NCI-H774 (cell line): ENCODE measurements at regions not wholly inside any gene's neighbourhood (a gene's known extent, or its start where the extent isn't known, plus 50 kb on each side); places are given as distances from the start of the nearest gene placed in this dataset.
"Not testable (repeated sequence)": the region's sequence is repeated elsewhere in the genome, so short reads cannot be mapped to it uniquely, and the experiment has no call there.

Experiments
- DNase-seq: peaks from one replicate; lab custom pipeline; 2025; lab: John Stamatoyannopoulos, UW

DNA sequence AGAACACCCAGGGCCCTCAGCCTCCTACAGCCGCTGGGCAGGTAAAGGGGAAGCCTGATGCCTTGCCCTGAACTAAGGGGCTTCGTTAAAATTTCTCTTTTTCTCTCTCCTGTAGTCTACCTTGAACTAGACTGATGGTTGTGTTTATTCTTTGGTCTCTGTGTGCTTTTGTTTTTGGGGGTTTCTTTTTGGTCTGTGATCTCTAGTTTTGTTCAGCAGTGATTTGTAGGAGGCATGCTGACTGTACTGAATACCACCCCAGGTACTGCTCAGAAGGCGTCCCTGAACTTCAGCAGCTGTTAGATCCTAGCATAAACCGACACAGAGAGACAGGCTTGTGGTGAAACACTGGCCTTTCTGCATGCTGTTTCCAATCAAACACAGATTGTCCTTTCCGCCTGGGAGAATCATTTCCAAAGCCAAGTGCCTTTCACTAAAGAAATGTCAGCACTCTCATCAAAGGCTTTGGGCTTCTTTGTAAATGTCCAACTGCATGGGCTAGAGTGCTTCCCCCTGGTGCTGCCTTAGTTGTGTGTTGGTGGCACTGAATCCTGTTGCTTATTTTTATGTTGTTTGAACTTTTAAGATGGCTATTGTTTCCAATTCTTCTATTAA lies 364.7 kb upstream of the SASH1 start:
- DNase-seq: no peak

DNA sequence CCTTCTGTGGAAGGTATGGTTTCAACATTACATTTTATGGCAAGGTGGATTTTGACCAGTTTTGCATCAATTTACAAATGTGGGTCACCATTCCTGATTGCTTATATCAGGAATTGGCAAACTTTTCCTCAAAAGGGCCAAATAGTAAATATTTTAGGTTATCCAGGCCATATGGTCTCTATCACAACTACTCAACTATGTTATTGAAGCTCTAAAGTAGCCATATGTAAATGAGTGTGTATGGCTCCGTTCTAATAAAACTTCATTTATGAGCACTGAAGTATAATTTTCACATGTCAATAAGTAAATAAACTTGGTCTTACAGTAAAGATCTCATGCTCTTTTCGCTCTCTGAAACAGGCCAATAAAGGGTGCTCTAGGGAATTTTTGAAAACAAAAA lies 362.7 kb upstream of the SASH1 start:
- no peak for DNase-seq

DNA sequence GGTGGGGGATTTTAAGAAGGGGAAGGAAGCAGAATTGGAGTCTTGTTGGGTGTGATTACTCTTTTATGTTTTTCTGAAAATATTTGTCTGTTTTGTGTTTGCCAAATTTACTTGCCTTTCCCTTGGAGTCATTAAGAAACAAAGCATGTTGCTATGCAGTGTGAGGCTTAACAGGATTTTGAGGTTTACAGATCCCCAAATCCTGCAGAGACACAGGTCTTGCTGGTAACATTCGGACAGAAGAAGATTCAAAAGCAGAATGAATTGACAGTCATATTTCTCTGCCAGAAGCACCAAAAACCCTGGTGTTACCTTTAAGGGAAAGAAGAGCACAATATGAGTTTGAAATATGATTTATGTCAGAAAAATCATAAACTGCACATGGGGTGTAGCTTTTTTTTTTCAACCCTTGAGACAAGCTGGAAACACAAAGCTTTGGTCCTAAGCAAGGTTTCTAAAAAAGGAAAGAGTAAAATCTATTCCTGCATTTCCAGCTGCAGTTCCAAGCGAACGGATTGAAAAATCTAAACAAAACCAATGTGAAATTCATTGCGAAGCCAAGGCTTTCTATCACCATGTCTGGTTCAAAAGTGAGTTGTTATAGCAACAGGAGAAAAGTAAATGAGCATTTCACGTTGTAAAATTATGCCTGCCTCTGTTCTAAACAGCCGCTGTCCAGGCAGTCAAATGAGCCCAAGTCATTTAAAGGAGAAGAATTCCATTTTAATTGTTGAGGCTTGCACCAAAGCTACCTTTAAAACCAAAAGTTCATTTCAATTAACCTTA lies 358.9 kb upstream of the SASH1 start:
- no peak for DNase-seq

DNA sequence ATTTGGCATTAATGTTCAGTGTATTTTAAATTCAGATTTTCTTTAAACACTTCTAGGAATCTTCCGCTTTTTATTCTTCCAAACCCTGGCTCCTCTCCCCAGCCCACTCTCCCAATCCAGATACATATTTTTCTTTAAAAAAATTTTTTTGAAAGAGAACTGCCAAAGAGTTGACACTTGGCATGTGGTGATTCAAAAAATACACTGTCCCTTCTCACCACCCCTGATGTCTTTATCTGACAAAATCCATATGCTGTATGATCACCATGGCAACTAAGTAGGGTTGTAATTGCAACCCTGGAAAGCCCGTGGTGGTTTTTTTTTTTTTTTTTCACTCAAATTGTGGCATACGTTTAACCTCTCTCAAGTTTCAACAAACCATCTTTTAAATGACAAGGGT lies 355.8 kb upstream of the SASH1 start:
- no peak for DNase-seq

DNA sequence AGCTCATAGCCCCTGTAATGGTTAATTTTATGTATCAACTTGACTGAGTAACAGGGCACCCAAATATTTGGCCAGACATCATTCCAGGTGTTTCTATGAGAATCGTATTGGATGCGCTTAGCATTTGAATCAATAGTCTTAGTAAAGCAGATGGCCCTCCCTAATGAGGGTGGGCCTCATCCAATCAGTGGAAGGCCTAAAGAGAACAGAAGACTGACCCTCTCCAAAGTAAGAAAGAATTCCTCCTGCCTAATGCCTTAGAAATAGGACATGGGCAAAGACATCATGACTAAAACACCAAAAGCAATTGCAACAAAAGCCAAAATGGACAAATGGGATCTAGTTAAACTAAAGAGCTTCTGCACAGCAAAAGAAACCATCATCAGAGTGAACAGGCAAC lies 352.5 kb upstream of the SASH1 start:
- no peak for DNase-seq

DNA sequence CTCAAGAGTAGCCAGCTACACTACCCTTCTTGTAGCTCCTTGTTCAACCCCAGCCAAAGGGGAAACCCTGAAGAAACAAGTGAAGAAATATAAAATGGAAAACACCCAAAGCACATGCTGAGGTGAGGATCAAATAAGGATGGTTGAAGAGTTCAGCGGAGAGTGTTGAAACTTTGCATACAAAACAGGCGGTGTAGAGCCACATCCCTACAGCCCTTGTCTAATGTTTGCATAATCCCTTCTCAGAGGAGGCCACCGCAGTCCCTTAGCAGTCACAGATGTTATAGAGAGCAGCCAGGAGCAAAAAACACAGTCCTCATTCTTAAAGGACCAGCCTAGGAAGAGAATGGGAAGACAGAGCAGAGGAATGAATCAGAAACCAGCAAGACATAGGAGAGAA lies 350.7 kb upstream of the SASH1 start:
- no peak for DNase-seq

DNA sequence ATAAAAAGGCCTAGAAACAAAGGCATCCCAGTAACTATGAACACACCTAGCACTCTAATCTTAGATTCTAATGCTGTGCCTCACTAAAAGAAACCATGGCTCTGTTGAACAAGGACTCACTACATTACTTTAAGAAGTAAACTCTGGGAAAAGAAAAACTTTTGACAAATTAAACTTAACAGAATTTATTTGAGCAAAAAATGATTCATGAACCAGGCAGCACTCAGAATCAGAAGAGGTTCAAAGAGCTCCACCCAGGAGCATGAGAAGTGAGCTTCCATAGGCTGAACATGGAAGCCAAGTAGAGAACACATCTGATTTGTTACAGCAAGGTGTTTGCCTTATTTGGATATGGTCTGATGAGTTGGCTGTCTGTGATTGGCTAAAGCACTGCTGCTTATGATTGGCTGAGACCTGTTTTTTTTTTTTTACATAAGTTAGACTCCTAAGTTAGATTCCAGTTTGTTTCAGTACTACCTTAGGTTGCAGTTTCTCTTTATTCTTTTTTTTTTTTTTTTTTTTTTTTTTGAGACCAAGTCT lies 343.6 kb upstream of the SASH1 start:
- no peak for DNase-seq

DNA sequence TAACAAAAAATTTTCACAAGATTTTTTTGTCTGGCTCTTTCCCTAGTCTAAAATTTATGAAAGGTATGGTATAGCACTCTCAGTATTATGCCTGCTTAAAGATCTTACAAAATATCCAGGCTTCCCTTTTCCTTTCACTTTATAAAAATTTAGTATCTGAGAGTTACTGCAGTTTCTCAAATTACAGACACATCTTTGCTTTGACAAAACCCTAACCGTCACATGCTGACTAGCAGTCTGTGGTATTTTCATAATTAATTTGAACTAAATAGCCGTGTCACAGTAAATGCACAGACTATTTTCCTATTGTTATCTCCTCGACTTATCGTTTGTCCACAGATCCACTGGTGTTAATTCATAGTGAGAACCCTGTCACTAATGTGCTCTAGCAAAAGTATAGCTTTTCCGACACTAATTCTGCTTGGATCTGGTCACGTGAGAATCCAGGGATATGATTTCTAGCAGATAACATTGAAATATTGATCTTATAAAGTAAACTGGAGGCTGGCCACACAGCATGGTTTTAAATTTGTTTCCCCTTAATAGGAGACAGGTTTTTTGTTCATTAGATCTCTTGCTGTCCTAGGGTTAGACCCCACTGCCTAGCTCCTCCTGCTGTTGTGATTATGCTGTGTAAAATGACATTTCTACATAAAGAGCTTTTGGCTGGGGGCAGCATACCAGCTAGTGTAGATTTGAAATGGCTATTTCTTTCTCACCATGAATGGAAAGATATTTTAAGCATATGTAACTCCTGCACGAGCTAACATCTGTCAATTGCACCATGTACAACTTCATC lies 340.6 kb upstream of the SASH1 start:
- DNase-seq: no peak

DNA sequence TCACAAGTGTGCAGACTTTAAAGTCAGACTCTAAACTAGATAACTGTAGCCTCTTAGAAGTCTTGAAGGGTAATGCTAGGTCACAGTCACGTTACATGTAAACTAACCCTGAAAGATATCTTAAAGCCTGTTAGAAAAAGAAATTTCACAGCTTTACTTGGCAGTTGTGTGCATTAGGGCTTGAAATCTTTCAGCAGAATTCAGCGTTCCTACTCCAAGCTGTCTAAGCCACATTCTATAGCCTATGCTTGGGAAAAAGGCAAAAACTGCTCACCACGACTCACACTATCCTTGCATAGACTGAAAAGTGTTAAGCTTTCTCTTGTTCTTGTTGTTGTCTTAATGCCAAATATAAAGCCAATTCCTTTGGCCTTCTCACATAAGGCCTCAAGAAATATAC lies 338.0 kb upstream of the SASH1 start:
- DNase-seq: no peak

DNA sequence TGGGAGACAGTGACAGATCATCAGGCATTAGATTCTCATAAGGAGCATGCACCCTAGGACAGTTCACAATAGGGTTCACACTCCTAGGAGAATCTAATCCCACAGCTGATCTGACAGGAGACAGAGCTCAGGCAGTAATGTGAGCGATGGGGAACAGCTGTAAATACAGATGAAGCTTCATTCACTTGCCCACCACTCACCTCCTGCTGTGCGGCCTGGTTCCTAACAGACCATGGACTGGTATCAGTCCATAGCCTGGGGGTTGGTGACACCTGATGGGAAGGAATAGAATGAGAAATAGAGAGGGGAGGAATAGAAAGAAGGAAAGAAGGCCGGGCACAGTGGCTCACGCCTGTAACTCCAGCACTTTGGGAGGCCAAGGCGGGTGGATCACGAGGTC lies 336.8 kb upstream of the SASH1 start:
- no peak for DNase-seq

DNA sequence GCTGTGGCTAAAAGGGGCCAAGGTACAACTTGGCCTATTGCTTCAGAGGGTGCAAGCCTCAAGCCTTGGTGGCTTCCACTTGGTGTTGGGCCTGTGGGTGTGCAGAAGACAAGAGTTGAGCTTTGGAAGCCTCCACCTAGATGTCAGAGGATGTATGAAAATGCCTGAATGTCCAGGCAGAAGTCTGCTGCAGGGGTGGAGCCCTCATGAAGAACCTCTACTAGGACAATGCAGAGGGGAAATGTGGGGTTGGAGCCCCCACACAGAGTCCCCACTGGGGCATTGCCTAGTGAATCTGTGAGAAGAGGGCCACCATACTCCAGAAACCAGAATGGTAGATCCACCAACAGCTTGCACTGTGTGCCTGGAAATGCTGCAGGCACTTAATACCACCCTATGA lies 332.1 kb upstream of the SASH1 start:
- DNase-seq: not testable (repeated sequence)

DNA sequence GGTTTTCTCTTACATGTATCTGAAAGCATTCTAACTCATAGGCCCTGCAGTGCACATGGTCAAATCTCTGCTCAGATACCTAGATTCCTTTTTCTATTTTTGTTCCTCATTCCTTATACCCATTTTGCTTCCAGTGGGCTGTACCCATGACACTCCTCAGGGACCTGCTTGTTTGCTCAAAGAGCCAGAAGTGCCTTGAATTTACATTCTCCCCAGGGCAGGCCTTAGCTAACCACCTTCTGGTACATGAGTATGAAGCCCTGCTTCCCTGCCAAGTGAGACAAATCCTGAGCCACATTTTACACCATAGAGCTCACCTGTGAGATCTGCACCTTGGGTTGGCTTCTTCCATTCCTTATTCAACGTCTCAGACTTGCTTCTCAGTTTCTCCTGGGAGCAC lies 326.6 kb upstream of the SASH1 start:
- DNase-seq: no peak

DNA sequence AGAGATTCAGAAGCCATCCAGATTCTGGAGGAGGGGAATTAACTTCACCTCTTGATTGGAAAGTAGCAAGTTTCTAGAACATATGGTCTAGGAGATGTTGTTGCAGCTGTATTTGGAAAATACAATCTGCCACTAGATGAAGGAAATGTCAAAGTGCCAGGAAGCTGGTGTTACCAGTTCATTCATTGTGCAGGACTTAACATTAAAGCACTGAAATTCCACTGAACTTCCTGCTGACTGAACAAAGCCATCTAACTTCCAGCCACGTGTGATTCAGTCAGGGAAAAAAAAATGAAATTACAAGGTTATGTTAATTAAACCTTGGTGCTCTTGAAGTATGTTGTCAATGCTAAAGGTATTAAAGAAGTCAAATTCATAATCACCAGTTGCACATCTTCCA lies 321.5 kb upstream of the SASH1 start:
- no peak for DNase-seq

DNA sequence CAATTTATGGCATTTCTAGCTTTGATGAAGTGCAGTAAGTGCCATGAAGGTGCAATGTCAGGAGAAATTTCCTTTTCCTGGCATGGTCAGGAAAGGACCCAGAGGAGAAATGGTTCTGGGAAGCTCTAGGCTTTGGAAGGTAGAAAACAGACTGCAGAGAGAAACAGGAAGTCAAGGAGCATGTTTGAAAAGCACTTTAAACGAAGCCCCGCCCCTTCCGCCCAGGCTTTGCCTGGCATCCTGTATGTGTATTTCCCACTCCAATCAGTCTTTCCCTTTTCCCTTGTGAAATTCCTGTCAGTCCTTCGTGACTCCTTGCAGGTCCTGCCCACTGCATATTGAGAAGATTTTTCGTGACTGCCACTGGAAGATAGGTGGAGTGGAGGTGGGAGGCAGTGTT lies 320.9 kb upstream of the SASH1 start:
- DNase-seq: no peak

DNA sequence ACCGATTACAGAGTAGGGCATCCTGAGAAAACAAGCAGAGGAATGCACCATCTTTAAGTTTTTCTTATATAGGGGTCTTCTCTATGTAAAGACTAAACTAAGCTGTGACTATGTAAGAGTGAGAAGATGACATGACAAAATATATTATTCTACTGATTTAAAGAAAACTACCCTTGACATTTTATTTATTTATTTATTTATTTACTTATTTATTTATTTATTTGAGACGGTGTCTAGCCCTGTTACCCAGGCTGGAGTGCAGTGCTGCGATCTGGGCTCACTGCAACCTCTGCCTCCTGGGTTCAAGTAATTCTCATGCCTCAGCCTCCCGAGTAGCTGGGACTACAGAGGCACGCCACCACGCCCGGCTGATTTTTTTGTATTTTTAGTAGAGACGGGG lies 320.4 kb upstream of the SASH1 start:
- not testable (repeated sequence) for DNase-seq

DNA sequence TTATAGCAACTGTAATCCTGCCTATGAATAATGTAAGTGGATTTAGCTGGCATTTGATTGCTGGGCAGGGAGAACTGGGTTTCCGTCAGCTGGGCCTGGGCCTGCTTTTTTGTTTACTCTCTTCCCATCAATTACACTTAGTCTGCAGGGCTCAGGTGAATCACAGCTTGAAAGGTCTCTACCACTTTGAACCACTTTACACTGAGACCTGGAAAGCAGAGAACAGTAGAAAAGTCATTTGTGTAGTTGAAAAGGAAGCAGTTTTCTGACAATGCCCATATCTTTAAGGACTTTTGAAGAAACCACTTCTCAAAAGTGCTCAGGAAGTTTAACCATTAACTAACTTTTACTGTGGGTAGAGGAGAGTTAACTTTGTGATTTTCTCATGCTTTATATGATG lies 315.4 kb upstream of the SASH1 start:
- DNase-seq: peak; percentile 73

DNA sequence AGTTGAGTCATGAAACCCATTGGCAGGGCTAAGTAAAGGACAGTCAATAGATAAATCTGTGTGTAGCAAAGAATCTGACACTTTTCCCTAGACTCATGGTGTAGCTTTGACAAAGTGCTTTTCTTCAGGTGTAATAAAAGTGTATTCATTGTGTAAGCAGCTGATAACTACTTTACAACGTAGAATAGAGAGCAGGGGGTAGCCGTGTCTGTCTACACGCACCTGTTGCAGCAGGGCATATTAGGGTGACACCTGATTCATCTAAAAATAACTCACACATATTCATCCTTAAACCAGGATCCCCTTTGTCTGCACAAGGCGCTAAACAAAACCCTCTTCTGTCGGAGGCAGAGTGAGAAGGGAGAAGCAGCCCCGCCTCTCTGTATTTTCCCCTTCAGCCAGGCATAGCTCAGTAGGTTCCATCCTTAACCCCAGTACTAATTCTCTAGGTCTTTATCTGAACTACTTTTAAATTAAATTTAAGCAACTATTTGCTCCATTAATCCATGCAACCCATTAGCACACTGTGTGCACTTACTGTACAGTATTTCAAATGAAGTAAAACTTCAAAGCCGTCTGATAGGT lies 306.7 kb upstream of the SASH1 start:
- no peak for DNase-seq

DNA sequence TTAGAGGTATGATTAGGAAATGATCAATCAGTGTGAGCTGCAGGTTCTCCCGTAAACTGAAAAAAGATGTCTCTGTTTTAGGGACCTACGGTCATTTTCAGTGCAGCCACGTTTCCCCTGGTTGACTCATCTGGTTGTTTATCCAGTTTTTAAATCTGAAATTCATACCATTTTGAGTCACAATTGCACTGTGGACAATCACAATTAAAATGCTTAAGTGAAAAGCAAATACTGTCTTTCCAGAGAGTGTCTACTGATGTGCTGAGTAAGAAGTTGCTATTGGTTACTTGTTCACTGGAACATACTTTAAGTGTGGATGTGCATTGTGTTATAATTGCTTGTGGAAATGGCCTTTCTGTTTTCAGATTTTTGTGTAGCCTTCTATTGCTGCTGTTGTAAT lies 305.1 kb upstream of the SASH1 start:
- peak; percentile 42 for DNase-seq

DNA sequence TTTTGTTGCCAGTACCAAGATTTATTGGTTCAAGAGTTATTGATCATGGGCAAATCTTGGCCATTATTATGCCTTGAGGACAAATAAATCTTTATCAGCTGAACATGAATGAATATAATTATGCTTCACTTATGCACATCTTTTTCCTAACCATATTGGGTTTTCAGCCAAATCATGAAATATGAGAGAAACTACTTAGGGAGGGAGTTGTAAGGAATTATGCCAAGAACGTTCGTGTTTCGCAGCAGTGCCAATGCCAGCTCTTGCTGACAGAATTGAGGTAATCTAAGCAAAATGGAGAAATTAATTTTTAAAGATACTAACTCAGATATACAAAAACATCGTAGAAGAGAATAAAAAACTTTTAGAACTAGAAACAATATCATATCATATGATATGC lies 301.1 kb upstream of the SASH1 start:
- DNase-seq: no peak

DNA sequence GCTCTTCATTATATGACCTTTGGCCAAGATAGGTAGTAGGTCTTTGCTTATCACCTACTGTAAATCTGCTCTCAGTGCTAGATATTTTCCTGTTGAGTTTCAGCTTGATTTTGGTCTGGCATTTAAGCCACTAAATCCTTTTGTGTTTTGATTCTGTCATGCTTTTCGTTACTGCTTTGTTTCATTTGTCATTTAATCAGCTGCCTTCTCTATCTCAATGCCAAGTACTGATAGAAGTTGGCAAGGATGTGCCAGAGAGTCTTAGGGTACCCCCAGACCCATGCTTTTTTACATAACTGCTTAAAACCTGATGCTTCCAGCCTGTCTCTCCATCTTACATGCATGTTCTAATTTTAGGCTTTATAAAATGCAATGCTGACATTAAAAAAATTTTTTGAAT lies 300.1 kb upstream of the SASH1 start:
- DNase-seq: no peak

DNA sequence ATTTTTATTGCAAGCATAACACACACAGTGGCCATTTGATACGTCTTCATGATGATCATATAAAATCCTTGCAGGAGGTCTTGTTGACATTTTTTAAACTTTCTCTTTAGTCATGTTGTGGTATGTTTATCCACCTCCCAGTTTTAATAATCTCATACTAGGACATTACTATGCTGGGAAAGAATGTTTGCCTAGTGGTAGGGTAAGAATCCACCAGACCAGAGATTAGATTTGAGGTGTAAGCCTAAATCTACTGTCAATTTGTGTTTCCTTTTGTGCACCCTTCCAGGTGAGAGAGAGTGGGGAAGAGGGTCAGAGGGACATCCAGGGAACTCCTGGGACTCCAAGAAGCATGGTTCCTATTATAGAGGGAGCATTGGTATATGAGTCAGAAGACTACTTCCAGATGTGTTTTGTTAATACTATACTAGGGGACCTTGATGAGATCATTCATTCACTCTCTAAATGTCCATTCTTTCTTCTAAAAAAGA lies 298.3 kb upstream of the SASH1 start:
- no peak for DNase-seq

DNA sequence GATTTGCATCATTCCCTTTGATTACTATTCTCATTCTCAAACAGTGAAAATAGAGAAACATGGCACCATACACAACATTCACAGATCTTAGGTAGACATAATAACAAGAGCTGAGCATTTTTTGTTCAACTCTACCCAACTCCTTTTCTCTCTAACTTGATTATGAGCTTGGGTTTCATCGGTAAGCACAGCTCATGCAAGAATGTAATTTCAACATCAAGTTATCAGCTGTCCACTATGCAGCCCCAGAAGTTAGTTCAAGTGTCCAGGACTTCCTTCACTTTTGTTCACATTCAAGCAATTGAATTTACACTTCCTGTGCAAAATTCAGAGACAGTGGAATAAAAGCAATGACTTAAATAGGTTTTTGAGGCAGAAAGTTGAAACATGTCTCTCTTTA lies 297.7 kb upstream of the SASH1 start:
- no peak for DNase-seq
